Esophagus squamous epithelium (tissue), 4 donors: ENCODE measurements at regions not wholly inside any gene's neighbourhood (a gene's known extent, or its start where the extent isn't known, plus 50 kb on each side); places are given as distances from the start of the nearest gene placed in this dataset.

Source experiments
- CTCF ChIP-seq, 6 experiments: fragments of 450-650 bp in 4 of 6; fragments of 200-600 bp in 2 of 6; sonication (generic) in 2 of 6; IDR thresholded peaks; one replicate each; pipeline ENCODE4 v1.5.1; 2016 to 2019; ENCODE audit warnings: antibody characterized with exemption in 6 of 6, mild to moderate bottlenecking in 4 of 6, moderate library complexity in 4 of 6
- POLR2A ChIP-seq, 4 donors: fragments of 450-650 bp; IDR thresholded peaks; one replicate each; pipeline ENCODE4 v1.6.1; 2017; ENCODE audit warnings: antibody characterized with exemption in 4 of 4, mild to moderate bottlenecking in 4 of 4, moderate library complexity in 3 of 4

DNA sequence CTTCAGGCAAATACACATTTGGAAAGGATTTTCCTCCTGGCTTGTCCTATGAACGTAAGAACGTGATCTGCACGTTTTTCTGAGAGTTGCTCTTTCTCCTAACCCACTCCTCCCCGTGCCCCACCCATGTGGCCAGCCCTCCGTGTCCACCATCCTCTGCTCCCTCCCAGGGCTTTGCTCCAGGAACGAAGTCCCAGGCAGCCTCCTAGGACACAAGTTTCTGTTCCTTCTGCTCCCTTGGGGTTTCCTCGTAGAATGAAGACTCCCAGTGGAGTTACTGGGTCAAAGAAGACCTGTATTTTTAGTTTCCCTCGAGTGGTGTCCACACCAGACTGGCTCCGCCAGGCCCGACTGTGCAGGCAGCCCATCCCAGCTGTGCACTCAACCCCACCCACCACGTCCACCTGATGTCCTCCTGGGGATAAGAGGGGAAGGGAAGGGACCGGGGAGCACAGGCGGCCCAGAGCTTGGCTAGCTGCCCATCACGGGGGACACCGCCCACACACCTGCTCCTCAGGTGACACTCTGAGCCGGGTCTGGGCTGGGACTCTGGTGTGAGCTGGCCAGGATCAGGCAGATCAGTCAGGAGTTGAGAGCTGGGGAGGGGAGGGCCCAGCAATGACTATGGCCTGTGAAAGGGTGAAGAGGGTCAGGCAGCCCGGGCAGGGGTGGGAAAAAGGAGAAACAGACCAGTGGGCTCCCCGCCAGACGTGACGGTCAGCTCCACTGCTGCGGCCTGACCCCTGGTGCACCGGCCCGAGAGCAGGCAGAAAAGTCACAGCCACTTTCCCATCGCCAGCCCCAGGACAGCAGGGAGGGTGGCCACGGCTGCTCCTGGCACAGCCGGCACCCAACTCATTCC is 54.3 kb upstream of the PPP2R2D start:
- TF ChIP-seq POLR2A (IDR thresholded peaks at IDR 0.05) (no peak), CTCF (IDR thresholded peaks at IDR 0.05) (no peak)
